ENCODE measurements at regions not wholly inside any gene's neighbourhood (a gene's known extent, or its start where the extent isn't known, plus 50 kb on each side); places are given as distances from the start of the nearest gene placed in this dataset.
A peak's percentile ranks its signal among the peaks of the same experiment; 100 is the strongest.
"Not testable (repeated sequence)": the region's sequence is repeated elsewhere in the genome, so short reads cannot be mapped to it uniquely, and the experiment has no call there.

DNA sequence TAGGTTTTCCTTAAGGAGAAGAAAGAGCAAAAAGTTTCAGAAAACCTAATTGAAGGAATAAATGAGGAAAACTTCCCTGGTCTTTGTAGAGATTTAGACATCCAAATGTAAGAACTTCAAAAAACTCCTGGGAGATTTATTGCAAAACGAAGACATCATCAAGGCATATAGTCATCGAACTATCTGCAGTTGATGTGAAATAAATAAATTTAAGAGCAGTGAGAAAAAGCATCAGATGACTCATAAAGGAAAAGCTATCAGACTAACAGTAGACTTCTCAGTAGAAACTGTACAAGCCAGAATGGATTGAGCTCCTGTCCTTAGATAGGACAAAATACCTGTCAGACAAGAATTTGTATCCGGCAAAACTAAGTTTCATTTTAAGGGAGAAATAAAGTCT is 569.4 kb upstream of the ADAMTS5 start:
- no peak for ATAC-seq

DNA sequence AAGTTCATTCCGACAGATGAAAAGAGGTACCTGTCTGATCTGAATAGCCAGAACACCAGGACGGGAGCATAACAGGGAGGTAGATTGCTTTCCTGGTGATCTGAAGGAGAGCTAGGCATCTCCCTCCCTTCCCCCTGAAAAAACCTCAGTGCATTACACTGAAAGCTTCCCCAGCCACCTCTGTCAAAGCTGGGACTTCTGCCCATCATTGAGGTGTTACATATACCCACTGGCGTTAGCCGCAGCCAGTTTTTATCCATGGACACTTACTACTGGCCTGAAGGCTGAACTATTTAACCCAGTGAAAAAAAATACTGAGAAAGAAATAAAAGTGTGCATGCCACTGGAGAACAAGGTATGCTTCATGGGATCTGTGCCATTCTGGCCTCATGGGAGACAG is 568.3 kb upstream of the ADAMTS5 start:
- ATAC-seq = no peak

DNA sequence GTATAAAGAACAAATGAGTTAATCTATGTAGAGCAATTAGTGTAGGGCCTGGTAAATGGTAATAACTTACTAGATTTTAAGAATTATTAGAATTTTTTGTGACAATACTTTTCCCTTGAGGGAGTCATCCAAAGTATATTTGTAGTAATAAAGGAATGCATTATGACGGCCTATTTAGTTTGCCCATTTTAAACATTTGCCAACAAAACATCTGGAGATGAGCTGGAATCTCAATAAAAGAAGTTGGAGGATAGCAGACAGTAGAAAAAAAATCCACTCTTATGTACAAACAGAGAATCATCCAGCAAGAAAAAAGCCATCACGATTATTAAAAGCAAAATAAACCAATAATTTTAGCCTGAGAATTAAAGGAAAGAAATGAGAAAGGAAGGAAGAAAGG is 567.3 kb upstream of the ADAMTS5 start:
- no peak for ATAC-seq

DNA sequence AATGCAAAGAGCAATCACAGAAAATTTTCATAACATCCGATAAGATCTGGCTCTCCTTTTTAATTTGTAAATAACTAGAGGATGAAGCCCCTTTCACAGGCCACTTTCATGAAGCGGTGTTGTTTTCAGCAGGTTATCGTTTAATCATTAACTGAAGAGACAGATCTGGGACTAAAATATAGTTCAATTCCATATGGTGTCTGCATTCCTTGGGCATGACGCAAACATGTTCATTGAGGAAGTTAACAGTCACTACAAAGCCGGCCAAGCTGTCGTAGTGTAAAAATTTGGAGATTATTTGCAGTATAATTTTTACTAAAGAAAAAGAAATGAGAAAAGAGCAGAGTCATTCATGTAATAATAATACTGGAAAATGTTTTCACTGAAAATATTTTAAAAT is 565.2 kb upstream of the ADAMTS5 start:
- ATAC-seq = no peak

DNA sequence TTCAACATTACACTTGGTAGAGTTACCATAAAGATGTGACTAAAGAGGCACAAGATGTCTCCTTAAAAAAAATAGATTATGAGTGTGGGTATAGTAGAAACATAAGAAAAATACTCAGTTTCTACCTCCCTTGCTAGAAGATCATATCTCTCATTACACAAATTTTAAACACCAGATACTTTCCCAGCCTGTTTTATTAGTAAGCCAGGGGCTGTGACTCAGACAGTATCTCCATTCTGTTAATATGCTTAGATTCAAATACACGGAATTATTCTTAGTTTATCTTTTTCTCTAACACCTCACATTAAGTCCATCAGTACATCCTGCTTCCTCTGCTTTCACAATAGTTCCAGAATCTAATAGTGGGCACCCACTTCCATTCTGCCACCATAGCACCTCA is 561.8 kb upstream of the ADAMTS5 start:
- ATAC-seq = no peak

DNA sequence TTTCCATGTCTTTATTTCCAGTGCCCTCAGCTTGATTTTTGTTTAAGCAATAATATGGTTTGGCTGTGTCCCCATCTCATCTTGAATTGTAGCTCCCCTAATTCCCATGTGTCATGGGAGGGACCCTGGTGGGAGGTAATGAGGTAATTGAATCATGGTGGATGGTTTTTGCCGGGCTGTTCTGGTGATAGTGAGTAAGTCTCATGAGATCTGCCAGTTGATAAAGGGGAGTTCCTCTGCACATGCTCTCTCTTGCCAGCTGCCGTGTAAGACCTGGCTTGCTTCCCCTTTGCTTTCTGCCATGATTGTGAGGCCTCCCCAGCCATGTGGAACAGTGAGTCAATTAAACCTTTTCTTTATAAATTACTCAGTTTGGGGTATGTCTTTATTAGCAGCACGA is 559.6 kb upstream of the ADAMTS5 start:
- ATAC-seq = no peak

DNA sequence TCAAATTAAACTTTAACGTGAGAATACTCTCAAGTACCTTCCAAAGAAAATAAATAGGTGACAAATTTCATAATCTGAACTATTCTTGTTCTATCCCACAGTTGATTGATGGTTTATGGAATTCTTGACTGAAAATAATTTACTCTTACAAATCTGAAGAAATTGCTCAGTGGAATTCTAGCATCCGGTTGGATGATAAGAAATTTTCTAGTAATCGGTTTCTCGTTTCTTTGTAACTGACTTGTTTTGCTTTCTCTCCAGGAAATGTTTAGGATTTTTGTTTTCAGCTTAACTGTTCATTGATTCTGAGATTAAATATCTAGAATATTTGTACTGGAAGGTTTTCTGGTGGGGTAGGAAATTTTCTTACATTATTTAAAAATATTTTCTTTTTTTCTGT is 558.9 kb upstream of the ADAMTS5 start:
- ATAC-seq = no peak

DNA sequence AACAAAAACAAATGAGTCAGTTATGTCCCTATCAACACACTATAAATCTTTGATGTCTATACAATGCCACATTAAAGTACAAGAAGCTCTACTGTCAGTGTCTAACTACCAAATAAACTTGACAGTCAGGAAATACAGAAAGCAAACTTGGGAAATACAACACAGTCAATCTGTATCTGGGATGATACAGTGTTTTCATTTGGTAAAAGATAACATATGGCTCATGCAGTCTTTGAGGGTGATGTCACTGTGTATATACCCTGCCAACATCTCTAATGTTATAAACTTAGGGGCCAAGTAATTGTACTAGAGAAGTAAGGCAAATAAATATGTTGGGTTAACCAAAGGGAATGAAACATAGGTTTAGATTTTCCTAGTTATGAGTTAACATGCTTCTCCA is 552.5 kb upstream of the ADAMTS5 start:
- ATAC-seq = no peak

DNA sequence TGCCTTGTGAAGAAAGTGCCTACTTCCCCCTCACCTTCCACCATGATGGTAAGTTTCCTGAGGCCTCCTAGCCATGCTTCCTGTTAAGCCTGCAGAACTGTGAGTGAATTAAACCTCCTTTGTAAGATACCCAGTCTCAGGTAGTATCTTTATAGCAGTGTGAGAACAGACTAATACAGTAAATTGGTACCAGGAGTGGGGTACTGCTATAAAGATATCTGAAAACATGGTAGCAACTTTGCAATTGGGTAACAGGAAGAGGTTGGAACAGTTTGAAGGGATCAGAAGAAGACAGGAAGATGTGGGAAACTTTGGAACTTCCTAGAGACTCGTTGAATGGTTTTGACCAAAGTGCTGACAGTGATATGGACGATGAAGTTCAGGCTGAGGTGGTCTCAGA is 550.3 kb upstream of the ADAMTS5 start:
- not testable (repeated sequence) for ATAC-seq

DNA sequence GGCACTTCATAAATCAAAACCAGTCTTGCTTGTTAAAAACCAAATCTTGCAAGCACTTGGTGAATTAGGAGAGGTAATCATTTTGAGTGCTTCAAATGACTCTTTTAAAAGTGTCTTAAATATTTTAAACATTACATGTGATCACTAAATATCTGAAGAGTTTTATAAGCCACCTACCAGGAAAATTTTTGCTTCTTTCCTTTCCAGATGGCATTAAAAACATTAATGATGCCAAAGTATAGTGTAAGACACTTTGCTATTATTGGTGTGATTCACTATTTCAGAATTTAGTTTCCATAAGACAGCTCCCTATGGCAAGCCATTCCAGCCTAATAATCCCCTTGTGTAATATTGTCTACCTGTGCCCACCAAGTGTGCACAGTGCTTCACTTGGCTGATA is 548.8 kb upstream of the ADAMTS5 start:
- no peak for ATAC-seq

DNA sequence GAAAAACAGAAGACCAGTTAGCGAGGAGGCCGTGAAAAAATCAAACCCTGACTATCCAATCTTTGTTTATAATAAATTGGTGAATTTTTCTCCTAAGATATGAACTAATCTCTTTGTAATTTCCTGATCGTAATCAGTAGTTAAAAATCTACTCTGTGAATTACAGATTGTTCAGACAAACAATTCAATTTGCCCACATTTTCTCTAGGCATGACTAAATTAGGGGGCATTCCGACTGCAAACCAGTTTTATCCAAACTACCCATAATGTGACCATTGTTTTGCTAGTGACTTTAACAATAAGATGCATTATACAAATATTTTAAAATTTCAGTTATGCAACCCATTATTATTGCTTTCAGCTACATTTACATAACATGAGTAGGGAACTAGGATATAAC is 546.9 kb upstream of the ADAMTS5 start:
- no peak for ATAC-seq

DNA sequence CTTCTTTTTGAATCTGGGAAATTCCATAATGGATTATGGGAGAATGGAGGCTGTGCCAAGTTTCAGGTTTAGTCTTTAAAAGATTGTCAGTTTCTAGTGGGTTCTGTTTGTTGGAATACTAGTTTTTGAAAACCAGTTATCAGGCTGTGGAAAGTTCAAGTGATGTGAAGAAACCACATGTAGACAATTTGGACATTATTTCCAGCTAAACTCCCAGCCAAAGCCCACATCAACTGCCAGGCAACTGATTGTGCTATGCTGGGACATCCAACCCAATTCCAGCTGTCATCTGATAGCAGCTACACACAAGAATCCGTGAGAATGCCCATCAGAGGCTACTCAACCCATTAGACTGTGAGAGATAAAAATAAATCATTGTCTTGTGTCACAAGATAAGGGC is 546.1 kb upstream of the ADAMTS5 start:
- no peak for ATAC-seq

DNA sequence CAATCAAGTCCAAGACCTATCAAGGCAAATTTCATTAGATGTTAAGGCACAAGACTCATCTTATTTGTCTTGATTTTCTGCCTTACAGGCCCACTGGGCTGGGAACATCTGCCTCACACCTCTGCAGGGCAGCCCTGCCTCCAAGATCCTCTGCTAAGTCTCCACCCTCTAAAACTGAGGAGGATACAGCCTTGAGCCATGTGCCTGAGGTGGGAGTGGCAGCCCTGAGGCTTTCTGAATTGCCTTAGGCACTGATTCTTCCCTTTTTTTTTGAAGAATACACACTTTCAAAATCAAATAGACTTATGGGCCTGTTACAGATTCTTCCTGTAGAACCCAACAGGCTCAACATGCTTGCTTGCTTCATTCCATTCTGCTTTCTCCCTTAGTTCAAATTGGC is 544.3 kb upstream of the ADAMTS5 start:
- no peak for ATAC-seq

DNA sequence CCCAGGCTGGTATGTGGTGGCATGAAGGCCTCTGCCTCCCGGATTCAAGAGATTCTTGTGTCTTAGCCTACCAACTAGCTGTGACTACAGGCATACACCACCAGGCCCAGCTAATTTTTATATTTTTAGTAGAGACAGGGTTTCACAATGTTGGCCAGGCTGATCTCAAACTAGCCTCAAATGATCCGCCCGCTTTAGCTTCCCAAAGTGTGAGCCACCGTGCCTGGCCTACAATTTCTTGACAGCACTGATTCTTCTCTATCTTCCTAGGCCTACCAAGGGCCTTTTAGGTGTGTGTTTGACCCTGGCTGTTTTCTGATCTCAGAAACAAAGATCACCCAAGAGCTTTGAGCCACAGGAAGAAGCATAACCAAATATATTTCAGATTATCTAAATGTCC is 540.8 kb upstream of the ADAMTS5 start:
- no peak for ATAC-seq

DNA sequence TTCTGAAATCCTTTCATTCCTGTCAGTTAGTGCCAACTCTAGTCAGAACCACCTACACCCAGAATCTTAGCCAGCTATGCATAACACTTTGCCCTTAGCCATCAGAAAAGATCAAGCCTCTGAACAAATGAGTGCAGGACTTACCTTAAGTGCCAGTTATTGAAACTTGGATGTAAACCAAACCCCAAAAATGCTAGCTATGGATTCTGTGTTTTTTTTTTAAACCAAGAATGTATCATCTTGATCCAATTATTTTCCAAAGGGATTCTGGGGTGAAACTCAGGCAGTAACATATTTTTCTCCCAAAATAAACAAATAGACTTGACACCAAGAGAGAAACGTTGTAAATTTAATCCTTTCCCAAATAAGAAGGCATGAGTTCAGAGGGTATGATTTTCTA is 538.6 kb upstream of the ADAMTS5 start:
- ATAC-seq = no peak

DNA sequence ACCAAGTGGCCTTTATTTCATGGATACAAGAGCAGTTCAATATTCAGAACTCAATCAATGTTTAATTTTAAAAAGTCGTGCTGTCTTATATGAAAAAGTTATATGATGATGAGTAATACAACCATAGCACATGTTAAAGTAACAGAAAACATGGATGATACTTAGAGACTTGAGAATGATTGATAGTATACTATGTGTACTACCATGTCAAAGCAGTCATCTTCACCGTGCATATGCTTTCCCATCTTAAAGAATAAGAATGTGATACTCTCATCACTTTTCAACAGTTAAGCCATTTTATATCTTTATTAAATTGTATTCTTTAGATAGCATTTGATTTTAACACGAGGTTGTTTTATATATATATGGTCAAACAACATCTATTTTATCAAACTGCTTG is 535.9 kb upstream of the ADAMTS5 start:
- ATAC-seq = no peak

DNA sequence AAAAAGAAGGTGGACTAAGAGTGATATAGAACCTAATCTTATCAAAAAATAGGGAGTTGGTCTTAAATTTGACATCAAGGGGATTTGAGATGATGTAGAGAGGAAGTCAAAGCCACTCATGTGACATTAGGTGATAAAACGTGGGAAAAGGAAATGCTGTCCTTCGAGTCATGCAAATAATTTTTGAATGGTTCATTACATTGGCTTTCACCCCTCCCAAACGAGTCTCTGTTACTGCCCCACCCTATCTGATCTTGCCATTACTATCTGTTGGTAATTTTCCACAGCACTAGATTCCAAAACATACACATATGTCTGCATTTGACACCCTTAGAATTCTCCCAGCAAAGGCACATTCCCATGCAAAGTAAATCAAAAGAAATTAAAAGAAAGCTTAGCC is 531.1 kb upstream of the ADAMTS5 start:
- ATAC-seq = no peak

DNA sequence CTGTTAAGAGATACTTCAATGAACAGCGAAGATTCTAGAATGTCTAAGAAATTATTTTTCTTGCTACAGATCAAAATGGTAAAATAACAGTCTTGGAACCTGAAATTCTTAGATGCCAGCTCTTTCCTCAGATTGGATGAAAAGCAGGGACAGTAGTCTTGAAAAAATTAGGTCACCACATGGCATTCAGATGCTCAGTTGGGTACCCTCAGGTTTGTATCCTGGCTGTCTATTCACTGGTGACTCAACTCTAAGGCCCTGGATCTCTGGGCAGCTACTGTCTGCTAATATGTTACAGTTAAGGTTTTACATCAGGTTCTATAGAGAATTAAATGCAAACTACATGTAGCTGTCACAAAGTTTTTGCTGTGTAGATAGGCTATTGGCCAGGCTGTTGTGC is 528.9 kb upstream of the ADAMTS5 start:
- ATAC-seq = no peak

DNA sequence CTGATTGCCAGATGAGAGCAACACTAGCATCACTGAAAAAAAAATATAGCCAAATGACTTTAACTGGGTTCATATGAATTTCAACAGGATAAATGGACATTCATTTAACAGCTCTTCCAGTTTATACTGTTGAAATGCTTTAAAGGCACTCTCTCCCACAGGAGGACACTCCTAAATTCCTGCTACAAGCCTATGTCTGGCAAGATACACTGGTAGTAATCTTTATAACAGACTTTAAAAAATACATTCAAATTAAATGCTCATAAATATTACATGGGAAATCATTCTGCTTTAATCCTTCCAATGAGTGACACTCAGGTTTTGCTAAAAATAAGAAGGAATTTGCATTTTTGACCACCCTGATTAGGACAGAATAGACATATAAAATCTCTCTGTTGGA is 526.7 kb upstream of the ADAMTS5 start:
- ATAC-seq = no peak

DNA sequence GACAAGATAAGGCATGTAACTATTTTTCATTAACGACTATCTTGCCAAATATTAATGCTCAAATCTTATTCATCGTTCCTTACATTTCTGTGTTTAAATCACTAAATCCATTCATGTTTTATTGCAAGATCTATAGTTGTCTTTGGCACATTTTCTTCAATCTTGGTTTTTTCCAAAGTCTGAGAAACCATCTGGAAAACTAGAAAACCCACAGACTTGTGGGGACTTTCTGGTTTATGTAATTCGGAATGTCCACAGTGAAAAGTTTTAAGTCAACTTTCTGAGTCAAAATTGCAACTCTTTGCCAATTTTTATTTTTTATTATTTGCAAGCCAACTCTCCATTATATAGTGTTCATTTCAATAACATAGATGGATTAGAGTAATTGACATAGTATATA is 520.8 kb upstream of the ADAMTS5 start:
- no peak for ATAC-seq

DNA sequence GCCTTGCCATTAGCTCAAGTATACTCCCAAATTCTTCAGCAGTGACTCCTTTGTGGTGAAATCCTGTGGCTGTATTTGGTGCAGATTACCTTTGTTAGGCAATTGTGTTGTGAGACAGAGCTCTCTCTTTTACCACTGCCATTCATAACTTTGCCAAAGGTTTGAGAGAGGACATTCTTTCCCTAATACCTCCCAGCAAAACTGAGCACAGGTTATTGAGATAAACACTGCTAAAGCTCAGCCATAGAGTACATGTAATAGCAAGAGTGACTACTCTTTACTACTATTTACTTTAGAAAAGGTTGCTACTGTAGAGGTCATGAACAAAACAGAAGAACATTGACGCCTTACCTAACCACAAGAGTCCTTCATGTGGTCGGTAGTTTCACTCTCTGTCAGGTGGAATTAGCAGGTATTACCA is 514.0 kb upstream of the ADAMTS5 start:
- peak; percentile 58 for ATAC-seq

DNA sequence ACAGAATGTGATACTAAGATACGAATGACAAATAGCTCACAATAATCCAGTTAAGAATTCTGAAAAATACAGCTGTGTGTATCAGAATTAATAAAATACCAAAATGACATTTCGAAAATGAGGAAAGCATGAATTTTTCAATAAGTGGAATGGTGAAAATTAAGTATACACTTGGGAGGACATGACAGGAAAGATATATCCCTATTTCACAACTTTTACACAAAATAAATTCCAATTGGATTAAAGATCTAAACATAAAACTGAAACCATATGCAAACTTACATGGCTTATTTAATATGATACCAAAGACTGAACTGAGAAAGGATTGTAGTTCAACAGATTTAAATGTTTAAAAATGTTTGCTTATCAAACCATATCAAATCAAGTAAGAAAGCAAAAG is 510.4 kb upstream of the ADAMTS5 start:
- ATAC-seq = no peak

DNA sequence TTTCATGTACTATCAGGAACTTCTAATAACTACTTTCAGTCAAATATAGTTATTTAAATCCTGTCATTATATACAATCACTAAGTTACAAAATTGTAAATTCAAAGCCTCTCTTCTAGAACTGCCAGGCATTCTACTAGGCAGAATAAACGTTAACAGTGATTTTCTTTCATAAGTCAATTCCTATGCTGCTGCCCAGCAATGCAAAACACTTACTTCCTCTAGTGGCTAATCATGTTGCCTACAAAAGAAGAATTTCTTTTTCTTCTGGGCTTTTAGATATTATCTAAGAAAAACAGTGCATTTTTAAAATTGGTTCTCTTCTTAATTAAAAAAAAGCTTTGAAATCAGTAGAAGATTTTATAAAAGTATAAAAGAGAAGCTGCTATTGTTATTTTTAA is 509.8 kb upstream of the ADAMTS5 start:
- no peak for ATAC-seq

DNA sequence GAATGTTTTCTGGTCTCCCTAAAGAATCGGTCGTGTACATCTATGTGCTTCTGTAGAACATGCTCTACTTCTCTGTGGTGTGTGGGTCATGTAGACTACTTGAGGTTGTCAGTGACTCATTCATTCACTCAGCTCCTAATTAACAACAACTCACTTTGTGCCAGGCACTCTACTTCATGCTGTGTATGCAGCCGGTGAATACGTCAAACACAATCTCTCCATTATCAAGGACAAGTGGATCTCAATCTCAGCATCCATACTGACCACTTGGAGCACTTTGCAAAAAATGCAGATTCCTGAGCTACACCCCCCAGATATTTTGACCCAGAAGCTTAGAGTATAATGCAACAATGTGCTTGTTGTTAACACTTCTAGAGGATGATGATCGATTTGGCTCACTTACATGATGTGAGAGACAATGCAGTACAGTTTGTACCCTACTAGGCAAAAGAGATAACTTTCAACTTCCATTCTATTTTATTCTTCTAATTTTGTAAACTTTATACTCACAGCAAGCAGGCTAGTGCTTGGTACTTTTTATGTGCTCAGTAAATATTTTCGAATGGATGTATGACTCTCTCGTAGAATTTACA is 508.6 kb upstream of the ADAMTS5 start:
- ATAC-seq = no peak

DNA sequence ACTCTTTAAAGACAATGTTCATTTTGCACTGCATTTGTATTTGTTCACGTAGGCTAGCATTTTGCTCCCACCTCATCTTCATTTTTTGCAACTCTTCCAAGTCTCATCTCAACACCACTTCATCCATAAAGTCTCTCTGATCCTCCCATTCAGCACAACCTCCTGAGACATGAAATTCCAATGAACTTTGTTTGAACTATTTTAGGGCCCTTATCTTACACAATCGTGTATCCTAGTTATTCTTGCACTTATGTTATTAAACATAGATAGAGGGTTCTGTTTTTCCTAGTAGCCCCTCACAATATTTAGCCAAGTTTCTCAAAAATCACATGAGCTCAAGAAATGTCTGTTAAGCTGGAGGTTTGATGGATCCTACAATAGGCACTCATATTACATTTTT is 500.5 kb upstream of the ADAMTS5 start:
- no peak for ATAC-seq

DNA sequence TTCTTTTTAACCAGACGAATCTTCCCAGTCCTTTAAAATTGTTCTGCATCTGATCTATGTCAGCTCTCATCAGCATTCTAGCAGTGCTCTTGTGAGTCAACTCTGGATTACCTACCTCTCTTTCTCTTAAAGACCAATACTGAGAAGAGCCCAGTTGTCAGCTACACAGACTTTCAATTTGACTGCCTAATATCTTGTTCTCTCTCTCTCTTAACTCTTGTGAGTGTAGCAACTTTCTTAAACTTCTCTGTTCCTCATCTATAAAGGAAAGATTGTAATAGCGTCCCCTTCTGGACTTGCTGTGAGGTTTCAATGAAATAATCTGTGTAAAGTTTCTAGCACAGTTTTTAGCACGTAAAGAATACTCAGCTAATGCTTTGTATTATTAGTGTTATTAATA is 499.3 kb upstream of the ADAMTS5 start:
- ATAC-seq = no peak

Measured in esophagus mucosa (tissue), 1 donor.